Keratinocyte (primary cell): ENCODE measurements at regions not wholly inside any gene's neighbourhood (a gene's known extent, or its start where the extent isn't known, plus 50 kb on each side); places are given as distances from the start of the nearest gene placed in this dataset.

ENCODE experiments used
- DNase-seq: peaks from one replicate; pipeline ENCODE4 v3.0.0-alpha.2; 2011; ENCODE audit warnings: low read depth, missing footprints, low spot score
- FAIRE-seq: peaks from 2 replicates; lab custom pipeline; 2011; peaks lifted over from hg19 to GRCh38; lab: Jason Lieb, UNC
- H2AFZ ChIP-seq: 2 replicates; pipeline ENCODE4 v1.6.0; 2012; ENCODE audit warnings: low read length, control low read depth, inconsistent platforms; ENCODE audit not compliant: control insufficient read depth
- H3K27ac ChIP-seq: 2 replicates; pipeline ENCODE4 v1.5.1; 2011; ENCODE audit warnings: low read length; ENCODE audit not compliant: control insufficient read depth, insufficient read depth
- H3K27me3 ChIP-seq: 3 replicates; pipeline ENCODE4 v1.6.0; 2011; ENCODE audit warnings: low read length; ENCODE audit not compliant: control insufficient read depth, insufficient read depth; ENCODE audit errors: extremely low read depth
- H3K36me3 ChIP-seq, 2 experiments: 2 replicates in 1 of 2; 3 replicates in 1 of 2; pipeline ENCODE4 v1.5.1; 2011; ENCODE audit warnings: low read length in 2 of 2, mild to moderate bottlenecking in 1 of 2; ENCODE audit not compliant: control insufficient read depth in 2 of 2, insufficient read depth in 2 of 2; ENCODE audit errors: extremely low read depth in 1 of 2
- H3K4me1 ChIP-seq: 3 replicates; pipeline ENCODE4 v1.5.1; 2011; ENCODE audit warnings: low read length; ENCODE audit not compliant: control insufficient read depth, insufficient read depth; ENCODE audit errors: extremely low read depth
- H3K4me2 ChIP-seq: 3 replicates; pipeline ENCODE4 v1.6.0; 2011; ENCODE audit warnings: low read depth, low read length; ENCODE audit not compliant: control insufficient read depth, insufficient read depth; ENCODE audit errors: extremely low read depth
- H3K4me3 ChIP-seq, 3 experiments: fragments of 200-600 bp in 1 of 3; sonication (generic) in 1 of 3; 2 replicates in 2 of 3; 3 replicates in 1 of 3; pipeline ENCODE4 v1.5.1; 2011 to 2016; ENCODE audit warnings: low read length in 3 of 3, mild to moderate bottlenecking in 3 of 3, control low read depth in 2 of 3, inconsistent platforms in 1 of 3, low read depth in 1 of 3, mixed read lengths in 1 of 3, mixed run types in 1 of 3, moderate library complexity in 1 of 3; ENCODE audit not compliant: control insufficient read depth in 2 of 3, insufficient read depth in 2 of 3; ENCODE audit errors: extremely low read depth in 1 of 3
- H3K79me2 ChIP-seq: 2 replicates; pipeline ENCODE4 v1.6.0; 2012; ENCODE audit warnings: low read length; ENCODE audit not compliant: control insufficient read depth, insufficient read depth
- H3K9ac ChIP-seq: 3 replicates; pipeline ENCODE4 v1.6.0; 2011; ENCODE audit warnings: low read length; ENCODE audit not compliant: control insufficient read depth, insufficient read depth; ENCODE audit errors: extremely low read depth
- H3K9me1 ChIP-seq: 3 replicates; pipeline ENCODE4 v1.6.0; 2011; ENCODE audit warnings: low read length; ENCODE audit not compliant: control insufficient read depth, insufficient read depth; ENCODE audit errors: extremely low read depth
- H3K9me3 ChIP-seq: 2 replicates; pipeline ENCODE4 v1.5.1; 2012; ENCODE audit warnings: low read depth, low read length; ENCODE audit not compliant: control insufficient read depth
- H4K20me1 ChIP-seq: 3 replicates; pipeline ENCODE4 v1.6.0; 2011; ENCODE audit warnings: low read length; ENCODE audit not compliant: control insufficient read depth, insufficient read depth; ENCODE audit errors: extremely low read depth
- CTCF ChIP-seq, 3 experiments: IDR thresholded peaks in 1 of 3; conservative IDR thresholded peaks in 1 of 3; optimal IDR thresholded peaks in 1 of 3; 2 replicates in 2 of 3; 3 replicates in 1 of 3; pipeline versions ENCODE3 to v1.5.1; 2011; ENCODE audit warnings: low read length in 3 of 3, mild to moderate bottlenecking in 3 of 3, moderate library complexity in 2 of 3, control low read depth in 1 of 3, inconsistent platforms in 1 of 3; ENCODE audit not compliant: insufficient read depth in 2 of 3; ENCODE audit errors: extremely low read depth in 1 of 3
- EZH2 ChIP-seq: IDR thresholded peaks from one replicate; pipeline ENCODE4 v1.6.1; 2012; ENCODE audit warnings: inconsistent platforms, mild to moderate bottlenecking, low read length, moderate library complexity
- dilution Hi-C: fragments of 300-500 bp; cut with MboI; formaldehyde crosslinking; loops from one replicate; pipeline ENCODE4 v1.7.0; 2020; ENCODE audit warnings: low sequenced_read_pairs; ENCODE audit not compliant: extremely low pct_ligation_motif_present

DNA sequence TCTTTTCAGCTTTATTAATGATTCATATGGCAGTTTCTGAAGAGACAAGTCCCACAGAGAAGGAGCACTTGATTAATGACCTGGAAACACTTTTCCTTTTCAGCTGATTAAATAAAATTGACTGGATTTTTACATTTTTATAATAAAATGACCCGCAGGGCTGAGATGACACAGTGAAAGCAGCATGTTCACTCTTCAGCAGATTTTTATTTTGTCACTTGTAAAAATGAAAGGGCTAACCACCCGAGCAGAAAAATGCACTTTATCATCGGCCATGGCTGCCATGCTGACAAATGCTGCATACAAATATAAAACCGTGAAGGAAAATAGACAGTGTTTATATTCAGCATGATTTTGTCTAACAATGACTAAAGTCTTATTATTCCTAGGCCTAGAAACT, 321.6 kb upstream of the ITGA1 start:
- dilution Hi-C loops, result no loop called here

DNA sequence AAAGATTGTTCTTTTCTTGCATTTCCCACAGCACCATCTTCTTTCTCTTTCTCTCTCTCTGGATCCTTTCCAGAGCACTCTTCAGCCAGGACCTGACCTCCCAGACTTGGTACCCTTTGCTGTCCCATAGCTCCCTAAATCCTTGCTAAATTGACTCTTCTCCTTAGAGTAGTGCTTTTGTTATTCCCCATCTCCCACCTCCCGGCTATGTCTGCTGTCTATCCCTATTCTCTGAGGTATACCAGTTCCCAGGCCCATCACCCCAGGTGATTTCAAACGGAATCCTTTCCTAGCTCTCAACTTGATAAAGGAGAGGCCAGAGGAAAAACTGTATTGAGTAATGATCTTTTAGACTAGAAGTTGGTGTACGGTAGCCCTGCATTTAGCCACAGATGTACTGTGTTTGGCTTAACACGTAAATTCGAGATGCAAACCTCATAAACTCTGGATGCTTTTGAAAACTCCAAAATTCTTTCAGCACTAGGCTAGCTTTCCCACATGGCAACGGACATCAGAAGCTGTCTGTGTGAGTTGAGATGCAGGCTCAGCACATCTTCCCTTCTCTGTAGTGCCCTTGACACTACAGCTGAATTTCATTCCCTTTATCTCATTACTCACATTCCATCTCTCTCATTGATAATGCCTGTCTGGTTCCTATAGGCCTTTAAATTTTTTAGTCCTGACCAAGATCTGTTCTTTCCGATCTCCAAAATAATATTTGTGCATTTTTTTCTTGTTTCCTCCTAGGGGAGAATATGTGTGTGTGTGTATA, 320.8 kb upstream of the ITGA1 start:
- Histone ChIP-seq H3K27ac (no peak overlapping the region), H3K4me1 (no peaks in the 10 kb centered on the region), H3K9me1 (no peaks in the 10 kb centered on the region), H4K20me1 (no peaks in the 10 kb centered on the region), H2AFZ (no peak overlapping the region), H3K79me2 (no peaks in the 10 kb centered on the region), H3K4me3 (no peak overlapping the region), H3K9me3 (no peaks in the 10 kb centered on the region), H3K27me3 (no peaks in the 10 kb centered on the region), H3K36me3 (no peaks in the 10 kb centered on the region), H3K9ac (no peak overlapping the region), H3K4me2 (no peak overlapping the region)
- dilution Hi-C loops, result no loop called here
- FAIRE-seq (no peak), DNase-seq (no peak)
- no peak for TF ChIP-seq CTCF (optimal IDR thresholded peaks at IDR 0.05 in 1 of 3, IDR thresholded peaks at IDR 0.05 in 1 of 3, conservative IDR thresholded peaks at IDR 0.05 in 1 of 3; ENCODE audit: extremely low read depth in 1 of 3, insufficient read depth in 2 of 3, low read length in 3 of 3)

More for the DNA sequence above, 321.6 kb upstream of the ITGA1 start:
- H3K27me3 ChIP-seq, result no peaks in the 10 kb centered on the region
- H3K4me3 ChIP-seq, result no peak overlapping the region
- DNase-seq, result no peak
- H3K9me3 ChIP-seq, result no peaks in the 10 kb centered on the region
- no peaks in the 10 kb centered on the region for H4K20me1 ChIP-seq
- H3K9me1 ChIP-seq, result no peaks in the 10 kb centered on the region
- no peak overlapping the region for H3K4me2 ChIP-seq
- no peak overlapping the region for H2AFZ ChIP-seq
- TF ChIP-seq CTCF (optimal IDR thresholded peaks at IDR 0.05 in 1 of 3, IDR thresholded peaks at IDR 0.05 in 1 of 3, conservative IDR thresholded peaks at IDR 0.05 in 1 of 3; ENCODE audit: extremely low read depth in 1 of 3, insufficient read depth in 2 of 3, low read length in 3 of 3) (no peak), EZH2 (no peak)
- no peaks in the 10 kb centered on the region for H3K36me3 ChIP-seq
- no peaks in the 10 kb centered on the region for H3K4me1 ChIP-seq
- H3K79me2 ChIP-seq, result no peaks in the 10 kb centered on the region
- FAIRE-seq, result no peak
- no peak overlapping the region for H3K27ac ChIP-seq
- H3K9ac ChIP-seq, result no peak overlapping the region
